Suprapubic skin (tissue), 3 donors: ENCODE measurements at regions not wholly inside any gene's neighbourhood (a gene's known extent, or its start where the extent isn't known, plus 50 kb on each side); places are given as distances from the start of the nearest gene placed in this dataset.

Source experiments
- CTCF ChIP-seq, 2 donors: fragments of 200-600 bp in 1 of 2; fragments of 450-650 bp in 1 of 2; sonication (generic) in 1 of 2; IDR thresholded peaks; one replicate each; pipeline ENCODE4 v1.5.1; 2016 to 2019; ENCODE audit warnings: antibody characterized with exemption in 2 of 2, mild to moderate bottlenecking in 1 of 2, moderate library complexity in 1 of 2
- EP300 ChIP-seq: sonication (generic); formaldehyde crosslinking; IDR thresholded peaks from one replicate; pipeline ENCODE4 v1.6.1; 2017; ENCODE audit warnings: antibody characterized with exemption
- POLR2A ChIP-seq, 2 donors: fragments of 450-650 bp; IDR thresholded peaks; one replicate each; pipeline ENCODE4 v1.6.1; 2017; ENCODE audit warnings: antibody characterized with exemption in 2 of 2, mild to moderate bottlenecking in 2 of 2, moderate library complexity in 2 of 2

DNA sequence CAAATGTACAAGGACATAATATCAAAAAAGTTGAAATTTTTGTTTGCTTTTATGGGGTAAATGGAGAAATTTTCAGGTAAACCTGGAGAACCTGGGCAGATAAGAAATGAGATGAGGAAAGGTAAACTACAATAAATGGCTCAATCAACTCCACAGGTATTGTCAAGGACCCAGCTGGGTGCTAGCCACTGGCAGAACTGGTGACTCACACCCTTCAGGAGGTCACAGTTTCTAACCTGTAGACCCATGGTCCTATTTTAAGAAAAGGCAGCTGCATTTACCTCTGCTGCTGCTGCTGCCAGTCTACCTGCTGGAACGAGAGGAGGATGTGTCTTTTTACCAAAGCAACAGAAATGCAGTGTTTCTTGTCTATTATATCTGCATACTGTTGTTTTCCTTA, 226.6 kb downstream of the ALG10B start:
- no peak for TF ChIP-seq CTCF (IDR thresholded peaks at IDR 0.05)
- no peak for TF ChIP-seq POLR2A (IDR thresholded peaks at IDR 0.05)
- no peak for TF ChIP-seq EP300
